ENCODE measurements at regions not wholly inside any gene's neighbourhood (a gene's known extent, or its start where the extent isn't known, plus 50 kb on each side); places are given as distances from the start of the nearest gene placed in this dataset.

GRCh38 chr11:13862845-13863392, 99.6 kb upstream of the SPON1 start:
- TF ChIP-seq EZH2 (IDR thresholded peaks at IDR 0.05; ENCODE audit: low read depth, unreplicated experiment) (no peak), POLR2AphosphoS5 (IDR thresholded peaks at IDR 0.05; ENCODE audit: low read depth) (no peak)
- TF ChIP-seq, protein P1, sequence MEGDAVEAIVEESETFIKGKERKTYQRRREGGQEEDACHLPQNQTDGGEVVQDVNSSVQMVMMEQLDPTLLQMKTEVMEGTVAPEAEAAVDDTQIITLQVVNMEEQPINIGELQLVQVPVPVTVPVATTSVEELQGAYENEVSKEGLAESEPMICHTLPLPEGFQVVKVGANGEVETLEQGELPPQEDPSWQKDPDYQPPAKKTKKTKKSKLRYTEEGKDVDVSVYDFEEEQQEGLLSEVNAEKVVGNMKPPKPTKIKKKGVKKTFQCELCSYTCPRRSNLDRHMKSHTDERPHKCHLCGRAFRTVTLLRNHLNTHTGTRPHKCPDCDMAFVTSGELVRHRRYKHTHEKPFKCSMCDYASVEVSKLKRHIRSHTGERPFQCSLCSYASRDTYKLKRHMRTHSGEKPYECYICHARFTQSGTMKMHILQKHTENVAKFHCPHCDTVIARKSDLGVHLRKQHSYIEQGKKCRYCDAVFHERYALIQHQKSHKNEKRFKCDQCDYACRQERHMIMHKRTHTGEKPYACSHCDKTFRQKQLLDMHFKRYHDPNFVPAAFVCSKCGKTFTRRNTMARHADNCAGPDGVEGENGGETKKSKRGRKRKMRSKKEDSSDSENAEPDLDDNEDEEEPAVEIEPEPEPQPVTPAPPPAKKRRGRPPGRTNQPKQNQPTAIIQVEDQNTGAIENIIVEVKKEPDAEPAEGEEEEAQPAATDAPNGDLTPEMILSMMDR (conservative IDR thresholded peaks at IDR 0.05; ENCODE audit: low read depth in 2 of 2): no peak
